IMR-90 (cell line): ENCODE measurements at regions not wholly inside any gene's neighbourhood (a gene's known extent, or its start where the extent isn't known, plus 50 kb on each side); places are given as distances from the start of the nearest gene placed in this dataset.

Experiments
- BHLHE40 ChIP-seq: fragments of 150-350 bp; IDR thresholded peaks from 2 replicates; pipeline ENCODE4 v1.6.1; 2016; ENCODE audit warnings: mild to moderate bottlenecking, low read depth, low read length
- FOS ChIP-seq: fragments of 150-350 bp; IDR thresholded peaks from 2 replicates; pipeline ENCODE4 v1.6.1; 2016; ENCODE audit warnings: low read depth, low read length
- MAFK ChIP-seq: IDR thresholded peaks from 2 replicates; pipeline ENCODE4 v1.6.1; 2012; ENCODE audit warnings: low read depth, low read length, improper control_type of control experiment
- POLR2A ChIP-seq: IDR thresholded peaks from 2 replicates; pipeline ENCODE4 v1.6.1; 2012; ENCODE audit warnings: mild to moderate bottlenecking, low read depth, low read length
- RAD21 ChIP-seq: IDR thresholded peaks from 2 replicates; pipeline ENCODE4 v1.6.1; 2012; ENCODE audit warnings: low read length, improper control_type of control experiment
- RCOR1 ChIP-seq: IDR thresholded peaks from 2 replicates; pipeline ENCODE4 v1.6.1; 2012; ENCODE audit warnings: mild to moderate bottlenecking, low read length, improper control_type of control experiment; ENCODE audit not compliant: insufficient replicate concordance
- RFX5 ChIP-seq: IDR thresholded peaks from 2 replicates; pipeline ENCODE4 v1.8.0; 2012; ENCODE audit warnings: low read depth, mild to moderate bottlenecking, low read length, moderate library complexity
- SMC3 ChIP-seq: fragments of 150-350 bp; IDR thresholded peaks from 2 replicates; pipeline ENCODE4 v1.6.1; 2016; ENCODE audit warnings: low read depth, mild to moderate bottlenecking, antibody characterized with exemption, low read length, moderate library complexity
- TF ChIP-seq, protein P1 (sequence below): conservative IDR thresholded peaks from 2 replicates; pipeline ENCODE4 v1.5.1; 2012; ENCODE audit warnings: mild to moderate bottlenecking, low read depth, low read length, improper control_type of control experiment
- TF ChIP-seq, protein P2 (sequence below): fragments of 150-350 bp; IDR thresholded peaks from 2 replicates; pipeline ENCODE4 v1.6.1; 2016; ENCODE audit warnings: low read depth, mild to moderate bottlenecking, low read length, moderate library complexity, borderline replicate concordance
- TF ChIP-seq, protein P3 (sequence below): fragments of 150-350 bp; IDR thresholded peaks from 2 replicates; pipeline ENCODE4 v1.6.1; 2017; ENCODE audit warnings: mild to moderate bottlenecking, antibody characterized with exemption, low read length, low read depth

DNA sequence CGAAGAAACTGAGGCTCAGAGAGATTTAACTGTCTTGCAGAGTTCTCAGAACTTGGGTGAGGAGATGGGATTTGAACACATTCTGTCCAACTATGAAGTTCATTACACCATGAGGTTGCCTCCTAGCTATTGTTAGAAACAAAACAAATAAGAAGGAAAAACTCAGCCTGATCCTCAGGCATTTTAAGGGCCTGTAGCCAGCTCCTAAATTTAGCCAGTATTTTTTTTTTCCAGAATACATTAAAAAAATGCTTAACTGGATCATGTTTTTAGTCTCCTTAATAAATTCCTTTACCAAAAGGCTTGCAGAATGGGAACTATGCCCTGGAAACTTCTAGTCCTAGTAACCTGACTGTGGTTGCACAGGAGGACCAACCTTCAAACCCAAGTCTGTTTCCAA is 212.0 kb downstream of the CSNK2A3 start:
- TF ChIP-seq, protein P1, sequence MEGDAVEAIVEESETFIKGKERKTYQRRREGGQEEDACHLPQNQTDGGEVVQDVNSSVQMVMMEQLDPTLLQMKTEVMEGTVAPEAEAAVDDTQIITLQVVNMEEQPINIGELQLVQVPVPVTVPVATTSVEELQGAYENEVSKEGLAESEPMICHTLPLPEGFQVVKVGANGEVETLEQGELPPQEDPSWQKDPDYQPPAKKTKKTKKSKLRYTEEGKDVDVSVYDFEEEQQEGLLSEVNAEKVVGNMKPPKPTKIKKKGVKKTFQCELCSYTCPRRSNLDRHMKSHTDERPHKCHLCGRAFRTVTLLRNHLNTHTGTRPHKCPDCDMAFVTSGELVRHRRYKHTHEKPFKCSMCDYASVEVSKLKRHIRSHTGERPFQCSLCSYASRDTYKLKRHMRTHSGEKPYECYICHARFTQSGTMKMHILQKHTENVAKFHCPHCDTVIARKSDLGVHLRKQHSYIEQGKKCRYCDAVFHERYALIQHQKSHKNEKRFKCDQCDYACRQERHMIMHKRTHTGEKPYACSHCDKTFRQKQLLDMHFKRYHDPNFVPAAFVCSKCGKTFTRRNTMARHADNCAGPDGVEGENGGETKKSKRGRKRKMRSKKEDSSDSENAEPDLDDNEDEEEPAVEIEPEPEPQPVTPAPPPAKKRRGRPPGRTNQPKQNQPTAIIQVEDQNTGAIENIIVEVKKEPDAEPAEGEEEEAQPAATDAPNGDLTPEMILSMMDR, result no peak
- TF ChIP-seq MAFK, result no peak
- no peak for TF ChIP-seq SMC3
- TF ChIP-seq RAD21, result no peak
- TF ChIP-seq, protein P2, sequence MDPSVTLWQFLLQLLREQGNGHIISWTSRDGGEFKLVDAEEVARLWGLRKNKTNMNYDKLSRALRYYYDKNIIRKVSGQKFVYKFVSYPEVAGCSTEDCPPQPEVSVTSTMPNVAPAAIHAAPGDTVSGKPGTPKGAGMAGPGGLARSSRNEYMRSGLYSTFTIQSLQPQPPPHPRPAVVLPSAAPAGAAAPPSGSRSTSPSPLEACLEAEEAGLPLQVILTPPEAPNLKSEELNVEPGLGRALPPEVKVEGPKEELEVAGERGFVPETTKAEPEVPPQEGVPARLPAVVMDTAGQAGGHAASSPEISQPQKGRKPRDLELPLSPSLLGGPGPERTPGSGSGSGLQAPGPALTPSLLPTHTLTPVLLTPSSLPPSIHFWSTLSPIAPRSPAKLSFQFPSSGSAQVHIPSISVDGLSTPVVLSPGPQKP, result no peak
- TF ChIP-seq, protein P3, sequence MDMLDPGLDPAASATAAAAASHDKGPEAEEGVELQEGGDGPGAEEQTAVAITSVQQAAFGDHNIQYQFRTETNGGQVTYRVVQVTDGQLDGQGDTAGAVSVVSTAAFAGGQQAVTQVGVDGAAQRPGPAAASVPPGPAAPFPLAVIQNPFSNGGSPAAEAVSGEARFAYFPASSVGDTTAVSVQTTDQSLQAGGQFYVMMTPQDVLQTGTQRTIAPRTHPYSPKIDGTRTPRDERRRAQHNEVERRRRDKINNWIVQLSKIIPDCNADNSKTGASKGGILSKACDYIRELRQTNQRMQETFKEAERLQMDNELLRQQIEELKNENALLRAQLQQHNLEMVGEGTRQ, result no peak
- TF ChIP-seq RCOR1, result no peak
- no peak for TF ChIP-seq BHLHE40
- no peak for TF ChIP-seq RFX5
- no peak for TF ChIP-seq POLR2A
- no peak for TF ChIP-seq FOS
